Spleen (tissue), 11 donors: ENCODE measurements at regions not wholly inside any gene's neighbourhood (a gene's known extent, or its start where the extent isn't known, plus 50 kb on each side); places are given as distances from the start of the nearest gene placed in this dataset.
"Not testable (repeated sequence)": the region's sequence is repeated elsewhere in the genome, so short reads cannot be mapped to it uniquely, and the experiment has no call there.

Experiments
- DNase-seq: peaks from one replicate; pipeline ENCODE4 v3.0.0-alpha.2; 2020
- H3K27ac ChIP-seq, 8 donors: fragments of 200-600 bp; sonication (generic) in 7 of 8; 1 replicate in 4 of 8; 2 replicates in 4 of 8; pipeline versions ENCODE4 v1.5.0 to v1.8.0; 2016 to 2021; ENCODE audit warnings: inconsistent platforms in 4 of 8, mild to moderate bottlenecking in 4 of 8, moderate library complexity in 1 of 8
- H3K27me3 ChIP-seq, 7 donors: fragments of 200-600 bp; sonication (generic) in 6 of 7; replicated peaks in 1 of 7; 1 replicate in 4 of 7; 2 replicates in 3 of 7; pipeline versions ENCODE4 v1.5.0 to v1.8.0; 2016 to 2021; ENCODE audit warnings: inconsistent platforms in 3 of 7, mild to moderate bottlenecking in 1 of 7
- H3K36me3 ChIP-seq, 6 donors: fragments of 200-600 bp; sonication (generic) in 5 of 6; 1 replicate in 4 of 6; 2 replicates in 2 of 6; pipeline versions ENCODE4 v1.5.0 to v1.8.0; 2016 to 2021; ENCODE audit warnings: inconsistent platforms in 2 of 6
- H3K4me1 ChIP-seq, 6 donors: fragments of 200-600 bp; sonication (generic) in 5 of 6; 1 replicate in 3 of 6; 2 replicates in 3 of 6; pipeline versions ENCODE4 v1.5.0 to v1.8.0; 2016 to 2021; ENCODE audit warnings: inconsistent platforms in 3 of 6
- H3K4me3 ChIP-seq, 8 donors: fragments of 200-600 bp; sonication (generic) in 7 of 8; 1 replicate in 4 of 8; 2 replicates in 4 of 8; pipeline versions ENCODE4 v1.5.0 to v1.8.0; 2016 to 2021; ENCODE audit warnings: inconsistent platforms in 4 of 8, mild to moderate bottlenecking in 4 of 8, moderate library complexity in 2 of 8
- H3K9me3 ChIP-seq, 8 donors: fragments of 200-600 bp; sonication (generic) in 7 of 8; 1 replicate in 4 of 8; 2 replicates in 4 of 8; pipeline versions ENCODE4 v1.5.0 to v1.8.0; 2016 to 2021; ENCODE audit warnings: inconsistent platforms in 4 of 8
- POLR2A ChIP-seq, 3 donors: fragments of 450-650 bp; IDR thresholded peaks; one replicate each; pipeline ENCODE4 v1.5.1; 2017; ENCODE audit warnings: antibody characterized with exemption in 3 of 3, mild to moderate bottlenecking in 1 of 3
- POLR2AphosphoS5 ChIP-seq, 3 donors: sonication (generic); formaldehyde crosslinking; IDR thresholded peaks; one replicate each; pipeline ENCODE4 v1.5.1; 2017; ENCODE audit warnings: antibody characterized with exemption in 3 of 3
- WGBS, 5 donors: extraction: QIAGEN DNeasy Blood & Tissue Kit in 3 of 5; methylation state at CpG; one replicate each; pipeline versions ENCODE4 v1.1.5 to v1.1.7; 2013 to 2018; 5-methylcytosine and 5-hydroxymethylcytosine counted together
- intact Hi-C: fragments of 100-400 bp; cut with DNase I; formaldehyde crosslinking; loops from one replicate; pipeline ENCODE4 v1.15.0; 2023; ENCODE audit warnings: low total_unique reads
- TF ChIP-seq, protein P1 (sequence below), 11 experiments: fragments of 200-600 bp in 7 of 11; fragments of 450-650 bp in 4 of 11; sonication (generic) in 4 of 11; IDR thresholded peaks in 8 of 11; conservative IDR thresholded peaks in 3 of 11; 1 replicate in 7 of 11; 2 replicates in 4 of 11; pipeline versions ENCODE4 v1.4.0 to v1.8.0; 2016 to 2021; ENCODE audit warnings: antibody characterized with exemption in 11 of 11, inconsistent platforms in 4 of 11, mild to moderate bottlenecking in 1 of 11
- donor health status: healthy with polysubstance abuse.
- donor health status: DM: no; HTN: no; CAD: no; lungs with moderate emphysema.
- donor health status: DM: no; HTN: no; CAD: no.
- donor health status: Bipolar disorder and iron deficiency.
- donor health status: healthy.
- donor health status: DM: no; HTN: no; CAD: no.
- donor health status: DM: yes; HTN: yes; CAD: no.

GRCh38 chr7:79761876-79762429 lies 308.5 kb upstream of the MAGI2 start:
- Histone ChIP-seq H3K9me3 (peaks cover 0 to 11% (median 4%) of the 10 kb centered on the region in 8 donors), H3K27ac (no peak overlapping the region), H3K36me3 (no peaks in the 10 kb centered on the region), H3K4me3 (no peak overlapping the region), H3K27me3 (no peaks in the 10 kb centered on the region), H3K4me1 (no peaks in the 10 kb centered on the region)
- 44 to 80% (median 57%) methylated on average over 2 of the region's 2 CpGs for WGBS, 5 donors
- no peak for DNase-seq
- intact Hi-C loops, result no loop called here
- TF ChIP-seq, protein P1, sequence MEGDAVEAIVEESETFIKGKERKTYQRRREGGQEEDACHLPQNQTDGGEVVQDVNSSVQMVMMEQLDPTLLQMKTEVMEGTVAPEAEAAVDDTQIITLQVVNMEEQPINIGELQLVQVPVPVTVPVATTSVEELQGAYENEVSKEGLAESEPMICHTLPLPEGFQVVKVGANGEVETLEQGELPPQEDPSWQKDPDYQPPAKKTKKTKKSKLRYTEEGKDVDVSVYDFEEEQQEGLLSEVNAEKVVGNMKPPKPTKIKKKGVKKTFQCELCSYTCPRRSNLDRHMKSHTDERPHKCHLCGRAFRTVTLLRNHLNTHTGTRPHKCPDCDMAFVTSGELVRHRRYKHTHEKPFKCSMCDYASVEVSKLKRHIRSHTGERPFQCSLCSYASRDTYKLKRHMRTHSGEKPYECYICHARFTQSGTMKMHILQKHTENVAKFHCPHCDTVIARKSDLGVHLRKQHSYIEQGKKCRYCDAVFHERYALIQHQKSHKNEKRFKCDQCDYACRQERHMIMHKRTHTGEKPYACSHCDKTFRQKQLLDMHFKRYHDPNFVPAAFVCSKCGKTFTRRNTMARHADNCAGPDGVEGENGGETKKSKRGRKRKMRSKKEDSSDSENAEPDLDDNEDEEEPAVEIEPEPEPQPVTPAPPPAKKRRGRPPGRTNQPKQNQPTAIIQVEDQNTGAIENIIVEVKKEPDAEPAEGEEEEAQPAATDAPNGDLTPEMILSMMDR (IDR thresholded peaks at IDR 0.05 in 8 of 11, conservative IDR thresholded peaks at IDR 0.05 in 3 of 11), result no peak
- no peak for TF ChIP-seq POLR2AphosphoS5 (IDR thresholded peaks at IDR 0.05)
- no peak for TF ChIP-seq POLR2A (IDR thresholded peaks at IDR 0.05)

DNA sequence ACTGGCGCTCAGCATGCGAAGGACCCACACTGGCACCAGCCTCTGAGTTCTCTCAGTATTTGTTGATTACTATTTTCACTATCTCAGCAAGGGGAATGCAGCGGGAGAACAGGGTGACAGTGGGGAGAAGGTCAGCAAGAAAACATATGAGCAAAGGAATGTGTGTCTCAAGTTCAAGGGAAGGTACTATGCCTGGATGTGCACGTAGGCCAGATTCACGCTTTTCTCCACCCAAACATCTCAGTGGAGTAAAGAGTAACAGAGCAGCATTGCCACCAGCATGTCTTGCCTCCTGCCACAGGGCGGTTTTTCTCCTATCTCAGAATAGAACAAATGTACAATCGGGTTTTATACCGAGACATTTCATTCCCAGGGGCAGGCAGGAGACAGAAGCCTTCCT lies 297.5 kb upstream of the MAGI2 start:
- H3K4me3 ChIP-seq, intact Hi-C loops, H3K27me3 ChIP-seq, H3K36me3 ChIP-seq, H3K4me1 ChIP-seq, H3K27ac ChIP-seq: not testable (repeated sequence)
- H3K9me3 ChIP-seq, result peaks cover 0 to 33% (median 11%) of the 10 kb centered on the region in 8 donors
- DNase-seq, result peak; percentile 21
- WGBS, 5 donors, result 90 to 93% (median 92%) methylated on average over 8 of the region's 8 CpGs

DNA sequence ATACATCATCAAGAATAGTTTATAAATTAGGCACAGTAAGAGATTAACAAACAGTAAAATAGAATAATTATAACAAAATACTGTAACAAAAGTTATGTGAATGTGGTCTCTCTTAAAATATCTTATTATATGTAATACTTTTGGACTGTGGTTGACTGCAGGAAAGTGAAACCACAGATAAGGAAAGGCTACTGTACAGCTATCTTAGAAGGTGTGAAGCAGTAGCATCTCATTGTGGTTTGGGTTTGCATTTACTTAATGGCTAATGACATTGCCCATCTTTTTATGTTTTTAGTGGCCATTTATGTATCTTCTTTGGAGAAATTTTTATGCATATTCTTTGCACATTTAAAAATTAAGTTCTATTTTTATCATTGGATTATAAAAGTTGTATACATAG lies 296.4 kb upstream of the MAGI2 start:
- Histone ChIP-seq H3K4me1 (no peaks in the 10 kb centered on the region), H3K27ac (no peak overlapping the region), H3K4me3 (no peak overlapping the region), H3K36me3 (no peaks in the 10 kb centered on the region), H3K9me3 (peaks cover 0 to 33% (median 10%) of the 10 kb centered on the region in 8 donors), H3K27me3 (no peaks in the 10 kb centered on the region)
- TF ChIP-seq POLR2AphosphoS5 (IDR thresholded peaks at IDR 0.05), result no peak
- TF ChIP-seq, protein P1 (IDR thresholded peaks at IDR 0.05 in 8 of 11, conservative IDR thresholded peaks at IDR 0.05 in 3 of 11), result no peak
- no peak for TF ChIP-seq POLR2A (IDR thresholded peaks at IDR 0.05)
- DNase-seq, result no peak
- intact Hi-C loops, result no loop called here

GRCh38 chr7:79741684-79742083 lies 288.2 kb upstream of the MAGI2 start:
- Histone ChIP-seq H3K27ac (no peak overlapping the region), H3K4me1 (no peaks in the 10 kb centered on the region), H3K27me3 (no peaks in the 10 kb centered on the region), H3K36me3 (no peaks in the 10 kb centered on the region), H3K9me3 (peaks cover 0 to 9% (median 8%) of the 10 kb centered on the region in 8 donors), H3K4me3 (no peak overlapping the region)
- intact Hi-C loops, result no loop called here
- no peak for TF ChIP-seq POLR2A (IDR thresholded peaks at IDR 0.05)
- no peak for TF ChIP-seq POLR2AphosphoS5 (IDR thresholded peaks at IDR 0.05)
- TF ChIP-seq, protein P1 (IDR thresholded peaks at IDR 0.05 in 8 of 11, conservative IDR thresholded peaks at IDR 0.05 in 3 of 11), result peak in 3 of 11 experiments; percentile 14 to 33 (median 16)
- no peak for DNase-seq
- WGBS, 5 donors, result 46 to 68% (median 55%) methylated on average over 3 of the region's 3 CpGs

DNA sequence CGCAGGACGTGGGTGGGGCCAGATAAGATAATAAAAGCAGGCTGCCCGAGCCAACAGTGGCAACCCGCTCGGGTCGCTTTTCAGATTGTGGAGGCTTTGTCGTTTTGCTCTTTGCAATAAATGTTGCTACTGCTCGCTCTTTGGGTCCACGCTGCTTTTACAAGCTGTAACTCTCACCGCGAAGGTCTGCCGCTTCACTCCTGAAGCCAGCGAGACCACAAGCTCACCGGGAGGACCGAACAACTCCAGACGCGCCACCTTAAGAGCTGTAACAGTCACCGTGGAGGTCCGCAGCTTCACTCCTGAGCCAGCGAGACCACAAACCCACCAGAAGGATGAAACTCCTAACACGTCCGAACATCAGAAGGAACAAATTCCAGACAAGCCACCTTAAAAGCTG lies 286.6 kb upstream of the MAGI2 start:
- peak; percentile 52 for DNase-seq
- intact Hi-C loops, result no loop called here

GRCh38 chr7:79739036-79739709 lies 285.7 kb upstream of the MAGI2 start:
- H3K4me1 ChIP-seq, intact Hi-C loops, H3K4me3 ChIP-seq, H3K27ac ChIP-seq, H3K27me3 ChIP-seq, H3K36me3 ChIP-seq: not testable (repeated sequence)
- peak; percentile 67 for DNase-seq
- whole genome bisulfite sequencing, 5 donors, result 90 to 97% (median 95%) methylated on average over 14 to 44 of the region's 44 CpGs
- H3K9me3 ChIP-seq, result peaks cover 0 to 28% (median 20%) of the 10 kb centered on the region in 8 donors

More for the DNA sequence above, 286.6 kb upstream of the MAGI2 start:
- H3K27me3 ChIP-seq, result no peaks in the 10 kb centered on the region
- peaks cover 0 to 20% (median 11%) of the 10 kb centered on the region in 8 donors for H3K9me3 ChIP-seq
- H3K4me1 ChIP-seq, result no peaks in the 10 kb centered on the region
- WGBS, 5 donors, result 90 to 96% (median 95%) methylated on average over 22 of the region's 22 CpGs
- no peak overlapping the region for H3K27ac ChIP-seq
- no peak overlapping the region for H3K4me3 ChIP-seq
- no peak for TF ChIP-seq POLR2AphosphoS5 (IDR thresholded peaks at IDR 0.05)
- TF ChIP-seq, protein P1 (IDR thresholded peaks at IDR 0.05 in 8 of 11, conservative IDR thresholded peaks at IDR 0.05 in 3 of 11), result no peak
- no peak for TF ChIP-seq POLR2A (IDR thresholded peaks at IDR 0.05)
- no peaks in the 10 kb centered on the region for H3K36me3 ChIP-seq
